GM12878 (cell line): ENCODE measurements at regions not wholly inside any gene's neighbourhood (a gene's known extent, or its start where the extent isn't known, plus 50 kb on each side); places are given as distances from the start of the nearest gene placed in this dataset.

ENCODE experiments used
- ATAC-seq: fragments of 200-7000 bp; cut with Tn5 transposase; 3 replicates; pipeline ENCODE4 v1.9.1; 2020; ENCODE audit warnings: mild to moderate bottlenecking, moderate library complexity
- BruUV-seq: library from RNA; stranded (reverse); fragments of 400-500 nt; replicated peaks from 2 replicates; lab custom pipeline; 2021; lab: Mats Ljungman, UMichigan
- CTCF ChIA-PET: fragments of 300-600 bp; sonication (Branson Sonifier 250); formaldehyde crosslinking; extraction: SDS; loops from one replicate; lab custom pipeline; 2021; ENCODE audit warnings: inconsistent platforms; lab: Yijun Ruan, JAX
- POLR2A ChIA-PET: fragments of 350-600 bp; formaldehyde crosslinking; extraction: SDS; loops from one replicate; lab custom pipeline; 2021; ENCODE audit warnings: inconsistent platforms; lab: Charles Lee
- RAD21 ChIA-PET: fragments of 300-600 bp; sonication (Branson Sonifier 250); formaldehyde crosslinking; loops from one replicate; lab custom pipeline; 2023; ENCODE audit warnings: antibody characterized with exemption; ENCODE audit not compliant: unreplicated experiment; lab: Charles Lee
- SMC1A ChIA-PET: fragments of 300-600 bp; sonication (Branson Sonifier 250); formaldehyde crosslinking; loops from one replicate; lab custom pipeline; 2023; ENCODE audit not compliant: unreplicated experiment, uncharacterized antibody; lab: Charles Lee
- DNase-seq: peaks from one replicate; pipeline ENCODE4 v3.0.0-alpha.2; 2011; ENCODE audit warnings: low read depth, low spot score
- FAIRE-seq: peaks from 3 replicates; lab custom pipeline; 2011; peaks lifted over from hg19 to GRCh38; lab: Jason Lieb, UNC
- H2AFZ ChIP-seq: 2 replicates; pipeline ENCODE4 v1.6.0; 2011; ENCODE audit warnings: low read depth, low read length, control low read depth; ENCODE audit not compliant: control insufficient read depth
- H3K27ac ChIP-seq: 2 replicates; pipeline ENCODE4 v1.5.1; 2011; ENCODE audit warnings: control low read depth; ENCODE audit not compliant: control insufficient read depth, insufficient read depth
- H3K27me3 ChIP-seq, 2 experiments: replicated peaks in 1 of 2; 2 replicates each; pipeline versions ENCODE4 v1.6.0 to v1.6.1; 2011; ENCODE audit warnings: low read length in 1 of 2; ENCODE audit not compliant: control insufficient read depth in 2 of 2, insufficient read depth in 2 of 2
- H3K36me3 ChIP-seq, 2 experiments: 2 replicates each; pipeline ENCODE4 v1.5.1; 2011; ENCODE audit warnings: low read length in 1 of 2; ENCODE audit not compliant: control insufficient read depth in 2 of 2, insufficient read depth in 2 of 2
- H3K4me1 ChIP-seq: 2 replicates; pipeline ENCODE4 v1.6.1; 2011; ENCODE audit warnings: mild to moderate bottlenecking, low read length, moderate library complexity, mixed read lengths; ENCODE audit not compliant: control insufficient read depth, insufficient read depth
- H3K4me2 ChIP-seq: 2 replicates; pipeline ENCODE4 v1.6.0; 2011; ENCODE audit warnings: control low read depth; ENCODE audit not compliant: control insufficient read depth, insufficient read depth
- H3K4me3 ChIP-seq: fragments of 200-600 bp; sonication (generic); 2 replicates; pipeline ENCODE4 v1.5.1; 2016
- H3K79me2 ChIP-seq: 2 replicates; pipeline ENCODE4 v1.6.0; 2011; ENCODE audit warnings: low read length; ENCODE audit not compliant: control insufficient read depth, insufficient read depth
- H3K9ac ChIP-seq: 2 replicates; pipeline ENCODE4 v1.8.0; 2011; ENCODE audit warnings: low read length, control low read depth, mixed read lengths; ENCODE audit not compliant: control insufficient read depth, insufficient read depth
- H3K9me3 ChIP-seq: replicated peaks from 3 replicates; pipeline ENCODE4 v1.5.1; 2011; ENCODE audit warnings: mild to moderate bottlenecking, low read length; ENCODE audit not compliant: control insufficient read depth, insufficient read depth
- H4K20me1 ChIP-seq: 2 replicates; pipeline ENCODE4 v1.6.0; 2011; ENCODE audit not compliant: control insufficient read depth, insufficient read depth
- ASH2L ChIP-seq: fragments of 300-600, 200-600 bp; sonication (generic); IDR thresholded peaks from 2 replicates; pipeline ENCODE4 v1.6.1; 2017; ENCODE audit warnings: low read depth, mild to moderate bottlenecking, borderline replicate concordance
- ATF2 ChIP-seq: IDR thresholded peaks from 2 replicates; pipeline ENCODE4 v1.6.1; 2012; ENCODE audit warnings: low read length, inconsistent platforms
- CREM ChIP-seq: IDR thresholded peaks from 2 replicates; pipeline ENCODE4 v1.6.1; 2014; ENCODE audit warnings: antibody characterized with exemption, low read depth
- E2F8 ChIP-seq: fragments of 450-650 bp; IDR thresholded peaks from 2 replicates; pipeline ENCODE4 v1.6.1; 2018; ENCODE audit warnings: mild to moderate bottlenecking, low read depth, moderate library complexity; ENCODE audit not compliant: partially characterized antibody
- HCFC1 ChIP-seq: fragments of 150-350 bp; IDR thresholded peaks from 2 replicates; pipeline ENCODE4 v1.6.1; 2014; ENCODE audit warnings: low read length
- HSF1 ChIP-seq: fragments of 150-350 bp; IDR thresholded peaks from 2 replicates; pipeline ENCODE4 v1.6.1; 2014; ENCODE audit warnings: mild to moderate bottlenecking, low read depth, low read length
- LARP7 ChIP-seq: fragments of 450-650 bp; IDR thresholded peaks from 2 replicates; pipeline ENCODE4 v1.6.1; 2017; ENCODE audit warnings: mild to moderate bottlenecking
- SIX5 ChIP-seq: IDR thresholded peaks from 2 replicates; pipeline ENCODE4 v1.6.1; 2011; ENCODE audit warnings: mild to moderate bottlenecking, low read depth, low read length, moderate library complexity; ENCODE audit not compliant: severe bottlenecking
- ZNF592 ChIP-seq: fragments of 450-650 bp; IDR thresholded peaks from 2 replicates; pipeline ENCODE4 v1.6.1; 2017; ENCODE audit warnings: mild to moderate bottlenecking, moderate library complexity
- WGBS: methylation state at CpG from one replicate; pipeline ENCODE4 v1.1.6; 2016; ENCODE audit warnings: low lambda C conversion rate; ENCODE audit not compliant: insufficient replicate concordance, insufficient coverage; ENCODE audit errors: missing lambda C conversion rate; 5-methylcytosine and 5-hydroxymethylcytosine counted together
- in situ Hi-C: fragments of 300-500 bp; cut with MboI; formaldehyde crosslinking; loops from 9 replicates; pipeline ENCODE4 v1.14.3; 2018; ENCODE audit warnings: mixed read lengths
- intact Hi-C: fragments of 100-400 bp; cut with micrococcal nuclease; formaldehyde crosslinking; loops from one replicate; pipeline ENCODE4 v1.14.2; 2022; ENCODE audit not compliant: unreplicated experiment

- Histone ChIP-seq H4K20me1 (no peaks in the 10 kb centered on the region), H3K4me2 (no peak overlapping the region), H3K79me2 (no peaks in the 10 kb centered on the region), H2AFZ (no peak overlapping the region)
- ChIA-PET SMC1A (no interaction called here), RAD21 (no interaction called here), POLR2A (no interaction called here)
- intact Hi-C loops: no loop called here
- TF ChIP-seq E2F8 (no peak), ZNF592 (no peak), SIX5 (no peak), HCFC1 (no peak), ASH2L (no peak), ATF2 (no peak), HSF1 (no peak), LARP7 (no peak), CREM (no peak)
- TF ChIP-seq, all 136 proteins: peak for 0
- in situ Hi-C loops: no loop called here
- Histone ChIP-seq H3K4me3 (no peak overlapping the region), H3K36me3 (no peaks in the 10 kb centered on the region), H3K9me3 (no peaks in the 10 kb centered on the region), H3K9ac (no peak overlapping the region), H3K4me1 (no peaks in the 10 kb centered on the region), H3K27me3 (no peaks in the 10 kb centered on the region), H3K27ac (no peak overlapping the region)
- DNase-seq: no peak
- FAIRE-seq: no peak
- no TSS peak for BruUV-seq
- CTCF ChIA-PET: no interaction called here
- ATAC-seq: no peak
- 59% methylated on average over 28 of the region's 28 CpGs for WGBS
These were observed 116.1 kb downstream of the OR13A1 start for GRCh38 chr10:45199205-45199740.
